NCI-H146 treated with DMSO at 0.1 percent for 48 hours (cell line): ENCODE measurements at regions not wholly inside any gene's neighbourhood (a gene's known extent, or its start where the extent isn't known, plus 50 kb on each side); places are given as distances from the start of the nearest gene placed in this dataset.

Experiments
- DNase-seq: peaks from one replicate; lab custom pipeline; 2025; ENCODE audit not compliant: unreplicated experiment; lab: John Stamatoyannopoulos, UW

DNA sequence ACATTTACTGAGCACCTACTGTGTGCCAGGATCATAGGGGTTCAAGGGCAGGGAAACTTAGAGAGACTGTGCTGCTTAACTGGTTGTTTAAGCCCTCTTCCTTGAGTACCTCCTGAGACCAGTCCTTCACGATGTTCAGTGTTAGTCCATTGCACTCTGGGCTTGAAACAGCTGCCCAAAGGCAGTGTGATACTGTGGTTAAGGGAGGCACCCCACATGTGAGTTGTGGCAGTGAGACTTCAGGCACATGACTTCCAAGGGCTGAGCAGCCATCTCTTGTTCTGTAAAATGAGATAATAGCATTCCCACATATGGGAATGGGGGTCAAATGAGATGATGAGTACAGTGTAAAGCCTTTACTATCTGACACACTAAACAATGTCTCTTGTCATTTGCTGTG, 75.1 kb downstream of the LINGO1 start:
- DNase-seq = no peak

DNA sequence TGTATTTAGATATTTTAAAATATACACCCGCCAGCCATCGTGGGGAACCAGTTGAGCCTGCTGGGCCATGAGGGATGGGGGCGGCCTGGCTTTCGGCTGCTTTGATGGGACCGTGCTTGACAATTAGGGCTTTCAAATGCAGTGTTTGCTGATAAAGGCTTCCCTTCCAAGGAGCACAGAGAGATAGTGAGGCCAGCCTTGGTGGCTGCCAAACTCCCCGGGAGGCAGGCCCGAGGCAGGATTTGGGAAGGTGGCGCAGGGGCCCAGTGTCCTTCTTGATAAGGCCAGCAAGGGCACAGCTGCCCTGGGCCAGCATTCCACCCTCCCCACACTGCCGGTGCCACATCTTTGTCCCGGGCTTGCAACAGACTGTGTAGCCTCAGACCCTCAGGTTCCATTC, 75.6 kb downstream of the LINGO1 start:
- no peak for DNase-seq

DNA sequence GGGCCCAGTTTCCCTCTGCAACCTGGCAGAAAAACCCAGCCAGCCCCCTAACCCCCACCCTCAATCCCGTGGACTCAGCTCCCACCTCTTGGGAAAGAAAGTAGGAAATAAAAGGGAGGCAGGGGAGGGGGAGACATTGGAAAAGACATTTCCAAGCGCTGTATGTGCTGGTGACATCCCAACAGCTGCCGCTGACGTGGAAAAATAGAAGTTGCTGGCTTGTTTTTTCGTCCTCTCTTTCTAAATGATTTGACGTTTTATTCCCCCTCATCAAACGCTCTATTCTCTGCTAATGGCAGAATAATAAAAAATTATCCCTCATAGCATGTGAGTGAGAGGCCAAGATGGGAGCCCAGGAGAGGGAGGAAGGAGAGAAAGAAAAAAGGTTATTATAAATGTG, 76.1 kb downstream of the LINGO1 start:
- DNase-seq = no peak

DNA sequence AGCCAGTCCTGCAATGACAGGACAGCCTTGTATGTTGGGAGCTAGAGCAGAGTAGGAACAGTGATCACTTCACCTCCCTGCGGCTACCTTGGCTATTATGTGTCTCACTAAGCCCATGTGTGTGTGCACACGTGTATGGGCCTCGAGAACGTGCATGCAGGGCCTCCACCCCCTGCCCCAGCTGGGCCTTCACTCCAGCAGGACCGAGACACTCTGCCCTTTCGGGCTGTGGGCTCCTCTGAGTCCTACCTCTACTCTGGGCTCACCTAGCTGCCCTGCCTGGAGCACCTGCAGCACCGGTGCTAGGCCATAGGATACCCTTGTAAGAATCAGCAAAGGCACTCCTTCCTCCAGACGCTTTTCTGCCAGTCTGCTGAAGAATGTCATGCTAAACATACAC, 77.5 kb downstream of the LINGO1 start:
- no peak for DNase-seq

DNA sequence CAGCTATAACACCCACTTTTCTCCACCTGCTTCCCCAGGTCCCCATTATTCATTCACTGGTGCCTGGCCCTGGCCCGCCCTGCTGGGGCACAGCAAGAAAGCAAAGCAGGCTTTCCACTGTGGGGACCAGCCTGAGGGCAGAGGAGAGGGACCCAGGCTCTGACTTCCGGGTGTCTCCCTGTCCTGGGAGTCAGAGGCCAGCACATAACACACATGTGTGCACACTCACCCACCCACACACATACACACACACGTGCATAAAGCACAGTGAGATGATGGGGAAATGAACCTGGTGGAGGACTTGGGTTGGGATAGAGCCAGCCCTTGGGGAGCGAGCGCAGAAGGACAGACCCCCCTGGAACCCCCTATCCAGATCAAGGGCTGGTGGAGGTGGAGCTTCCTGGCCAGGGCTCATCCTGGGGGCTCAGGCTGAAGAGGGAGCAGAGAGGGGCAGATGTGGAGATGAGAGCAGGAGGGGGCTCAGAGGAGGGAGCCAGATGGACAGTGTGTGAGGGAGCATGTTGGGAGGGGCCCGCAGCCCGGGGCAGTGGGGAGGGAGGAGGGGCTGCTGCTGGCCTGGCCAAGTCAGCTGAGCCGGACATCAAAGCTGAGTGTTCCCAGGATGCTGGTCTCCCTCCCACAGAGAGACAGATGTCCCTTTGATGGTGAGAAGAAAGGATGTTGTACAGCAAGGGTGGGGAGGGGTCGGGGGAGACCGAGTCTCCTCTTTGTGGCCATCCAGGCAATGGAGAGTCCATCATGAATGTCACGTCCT, 78.2 kb downstream of the LINGO1 start:
- no peak for DNase-seq

DNA sequence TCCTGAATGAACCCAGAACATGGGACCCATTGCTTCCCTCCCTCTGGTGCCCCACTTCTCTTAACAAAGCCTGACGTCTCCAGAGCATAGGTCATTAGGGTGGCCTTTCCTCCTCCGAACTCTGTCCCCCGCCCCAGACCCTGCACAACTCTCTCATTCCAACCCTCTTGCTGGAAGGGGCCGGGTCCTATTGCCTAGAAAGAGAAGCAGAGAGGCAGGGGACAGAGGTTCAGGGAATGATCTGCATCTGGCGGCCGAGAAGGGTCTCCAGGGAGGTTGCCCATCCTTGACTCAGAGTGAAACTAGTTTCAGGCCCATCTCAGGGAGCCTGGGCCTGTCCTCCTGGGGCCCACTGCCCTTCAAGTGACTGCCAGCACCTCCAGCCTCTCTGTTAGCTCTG, 79.0 kb downstream of the LINGO1 start:
- no peak for DNase-seq

DNA sequence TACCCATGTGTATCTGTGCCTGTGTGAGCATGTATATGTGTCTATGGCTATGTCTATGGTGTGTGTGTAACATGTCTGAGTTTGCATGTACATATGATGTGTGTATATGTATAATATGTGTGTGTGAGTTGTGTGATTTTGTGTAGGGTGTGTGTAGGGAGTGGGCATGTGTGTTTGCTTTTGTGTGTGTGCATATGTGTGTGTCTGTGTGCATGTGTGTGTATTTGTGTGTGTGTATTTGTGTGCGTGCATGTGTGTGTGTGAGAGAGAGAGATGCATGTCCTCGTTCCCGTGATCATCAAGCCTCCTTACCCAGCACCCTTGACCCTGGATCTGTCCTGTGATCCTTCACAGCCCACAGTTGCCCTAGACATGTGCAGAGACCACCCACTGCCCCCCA, 79.5 kb downstream of the LINGO1 start:
- no peak for DNase-seq

DNA sequence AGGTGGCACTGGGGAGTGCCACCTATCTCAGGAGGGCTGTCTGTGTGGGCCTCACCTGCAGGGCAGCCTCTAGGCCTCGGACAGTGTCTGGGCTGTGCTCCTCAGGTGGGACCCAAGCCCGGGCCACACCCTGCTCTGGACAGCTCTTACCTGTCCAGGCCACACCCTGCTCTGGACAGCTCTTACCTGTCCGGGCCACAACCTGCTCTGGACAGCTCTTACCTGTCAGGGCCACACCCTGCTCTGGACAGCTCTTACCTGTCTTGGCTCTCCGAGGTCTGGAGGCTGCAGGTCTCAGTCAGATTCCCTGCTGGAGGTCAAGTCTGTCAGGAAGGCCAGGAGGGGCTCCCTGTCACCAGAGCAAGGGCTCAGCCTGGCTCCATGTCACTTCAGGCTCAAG, 80.6 kb downstream of the LINGO1 start:
- no peak for DNase-seq

DNA sequence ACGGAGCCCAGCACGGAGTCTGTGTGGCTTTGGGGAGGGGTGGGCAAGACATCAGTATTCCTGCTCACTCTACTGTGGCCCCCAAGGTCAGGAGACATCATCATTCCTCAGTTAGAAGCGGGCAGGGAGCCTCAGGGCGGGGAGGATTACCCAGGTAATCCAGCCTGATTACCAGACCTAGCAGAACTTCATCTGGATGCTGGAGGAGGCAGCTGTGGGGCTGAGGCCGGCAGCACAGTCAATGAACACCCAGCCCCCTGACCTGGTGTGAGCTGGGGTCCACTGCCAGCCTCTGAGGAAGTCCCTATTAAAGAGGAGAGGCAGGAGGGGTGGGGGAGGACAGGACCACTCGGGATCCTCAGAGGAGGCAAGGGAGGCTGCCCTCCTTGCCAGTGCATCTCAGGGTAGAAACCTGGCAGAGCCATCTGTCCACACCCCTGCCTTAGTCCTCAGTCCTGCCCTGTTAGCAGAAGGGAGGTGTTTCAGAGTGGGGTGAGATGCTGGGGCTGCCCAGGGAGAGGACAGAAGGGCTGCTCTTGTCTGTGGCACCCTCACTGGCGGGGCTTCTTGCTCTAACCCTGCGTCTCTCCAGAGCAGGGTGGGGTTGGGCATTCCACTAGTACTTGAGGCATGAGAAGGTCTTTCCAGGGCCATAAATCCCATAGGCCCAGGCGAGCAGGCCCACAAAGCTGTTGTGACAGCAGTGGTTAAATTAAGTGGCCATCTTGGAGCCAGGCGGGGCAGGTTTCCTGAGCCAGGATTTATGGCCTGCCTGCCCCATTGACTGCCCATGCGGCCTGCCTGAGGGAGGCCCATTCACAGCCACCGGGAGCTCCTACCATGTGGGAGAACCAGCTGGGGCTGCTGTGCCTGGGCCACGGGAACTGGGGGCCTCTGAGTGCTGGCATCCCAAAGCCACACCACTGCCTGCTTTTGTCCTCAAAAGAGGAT, 82.1 kb downstream of the LINGO1 start:
- DNase-seq = no peak

DNA sequence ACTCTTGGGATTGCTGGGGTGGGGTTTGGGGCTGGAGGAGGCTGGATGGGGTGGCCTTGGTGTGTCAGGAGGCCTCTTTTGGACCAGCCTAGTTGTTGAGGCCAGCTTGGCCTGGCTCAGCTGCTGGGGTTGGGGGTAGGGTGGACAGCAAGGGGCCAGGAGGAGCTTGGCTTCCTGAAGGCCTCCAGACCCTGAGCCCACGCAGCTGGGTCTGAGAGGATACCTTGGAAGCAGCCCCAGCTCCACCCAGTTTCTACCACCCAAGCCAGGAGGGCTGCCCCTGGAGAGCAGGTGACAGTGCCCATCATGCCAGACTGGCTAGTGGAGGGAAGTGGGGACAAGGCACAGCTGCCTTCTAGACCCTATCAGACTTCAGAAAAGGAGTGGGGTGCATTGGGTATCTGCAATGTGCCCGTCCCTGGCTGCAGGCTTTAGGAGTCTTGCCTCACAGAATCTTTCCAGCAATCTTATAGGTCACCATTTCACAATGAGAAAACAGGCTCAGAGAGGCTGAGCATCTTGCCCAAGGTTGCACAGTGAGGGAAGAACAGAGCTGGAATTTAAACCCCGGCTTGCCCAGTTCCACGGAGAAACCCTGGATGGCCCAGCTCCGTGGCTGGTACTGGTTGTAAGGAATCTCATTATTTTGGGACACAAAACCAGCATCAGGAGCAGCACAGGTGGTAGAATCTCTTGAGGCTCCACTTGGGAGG, 83.0 kb downstream of the LINGO1 start:
- DNase-seq = no peak

DNA sequence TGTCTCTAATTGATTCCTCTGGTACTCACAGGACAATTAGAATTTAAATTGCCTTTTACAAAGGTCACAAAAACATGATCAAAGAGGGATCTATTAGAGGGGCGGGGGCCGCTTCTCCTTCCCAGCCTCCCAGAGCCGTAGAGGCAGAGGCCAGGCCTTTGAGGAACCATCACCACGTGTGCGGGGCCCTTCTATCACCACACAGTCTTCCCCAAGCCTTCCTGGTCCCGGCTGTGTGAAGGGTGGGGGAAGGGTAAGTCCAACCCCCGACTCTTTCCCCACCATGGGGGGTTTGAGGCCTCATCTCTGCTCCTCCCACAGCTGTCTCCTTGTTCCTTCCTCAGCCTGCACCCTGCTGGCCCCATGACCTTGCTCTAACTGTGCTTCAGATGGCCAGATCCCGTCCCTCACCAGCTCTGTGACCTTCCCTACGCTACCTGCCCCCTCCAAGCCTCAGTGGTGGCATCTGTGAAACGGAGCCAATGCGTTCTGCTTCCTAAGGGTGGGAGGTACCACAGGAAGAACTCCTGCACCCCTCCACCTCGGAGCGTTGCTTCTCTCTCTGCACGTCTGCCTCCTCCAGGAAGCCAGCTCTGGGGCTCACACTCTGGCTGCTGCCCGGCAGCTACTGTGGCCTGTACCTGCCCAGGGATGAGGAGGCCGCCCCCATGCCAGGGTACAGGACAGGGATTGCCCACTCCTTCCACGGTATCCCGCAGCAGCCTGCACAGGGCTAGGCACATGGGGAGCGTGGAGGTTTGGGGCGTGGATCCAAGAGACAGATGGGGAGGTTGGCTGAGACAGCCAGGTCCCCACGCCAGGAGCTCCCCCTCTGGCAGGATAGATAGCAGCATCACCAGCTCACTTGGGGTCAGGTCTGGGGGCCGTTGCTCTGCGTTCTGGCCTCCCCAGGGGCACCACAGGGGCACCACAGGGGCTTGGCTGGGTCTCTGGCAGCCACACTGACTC, 83.8 kb downstream of the LINGO1 start:
- no peak for DNase-seq

DNA sequence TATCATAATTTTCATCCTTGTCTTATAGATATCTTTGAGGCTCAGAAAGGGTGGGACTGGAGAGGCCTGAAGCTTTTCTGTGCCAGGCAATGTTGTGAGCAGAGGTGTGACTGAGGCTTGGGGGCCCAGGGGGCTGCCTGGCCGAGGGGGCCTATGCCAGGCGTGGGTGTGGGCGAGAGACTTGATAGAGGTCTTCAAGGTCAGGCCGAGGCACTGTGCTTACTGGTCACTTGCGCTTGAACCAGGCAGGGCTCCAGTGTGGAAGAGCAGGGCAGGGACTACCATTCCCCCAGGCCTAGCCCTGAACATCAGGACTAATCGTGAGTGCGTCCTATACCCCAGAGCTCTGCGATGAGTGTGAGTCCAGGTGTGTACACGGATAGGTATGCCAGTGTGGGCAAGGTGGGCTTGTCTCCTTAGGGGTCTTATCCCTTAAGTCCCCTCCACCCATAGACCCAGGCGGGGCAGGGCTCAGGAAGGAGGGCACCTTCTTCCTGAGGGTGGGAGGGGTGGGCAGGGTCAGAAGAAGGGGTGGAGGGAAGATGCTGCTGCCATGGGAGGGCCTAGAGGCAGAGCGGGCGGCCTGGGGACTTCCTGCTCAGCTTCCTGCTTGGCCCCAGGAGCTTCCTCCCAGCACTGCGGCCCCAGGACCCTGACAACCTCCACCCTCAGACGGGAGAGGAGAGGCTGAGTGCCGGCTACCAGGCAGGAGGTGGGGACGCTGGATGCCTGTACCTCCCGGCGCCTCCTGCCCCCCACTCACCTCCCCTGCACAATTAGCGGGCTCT, 84.7 kb downstream of the LINGO1 start:
- DNase-seq = no peak

DNA sequence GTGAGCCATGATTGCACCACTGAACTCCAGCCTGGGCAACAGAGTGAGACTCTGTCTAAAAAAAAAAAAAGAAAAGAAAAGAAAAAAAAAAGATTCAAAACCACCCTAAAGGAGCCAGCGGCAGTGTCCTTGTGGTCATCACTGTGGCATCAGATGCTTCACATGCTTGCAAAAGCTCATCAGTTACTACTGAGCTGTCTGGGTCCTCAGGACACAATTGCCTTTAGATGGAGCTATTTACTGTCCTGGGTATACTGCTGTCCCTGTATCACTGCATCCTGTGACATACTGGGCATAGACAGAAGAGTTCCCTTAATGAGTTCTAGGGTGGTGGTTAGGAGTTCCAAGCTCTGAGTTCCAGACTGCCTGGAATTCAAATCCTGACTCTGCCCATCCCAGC, 85.8 kb downstream of the LINGO1 start:
- no peak for DNase-seq

DNA sequence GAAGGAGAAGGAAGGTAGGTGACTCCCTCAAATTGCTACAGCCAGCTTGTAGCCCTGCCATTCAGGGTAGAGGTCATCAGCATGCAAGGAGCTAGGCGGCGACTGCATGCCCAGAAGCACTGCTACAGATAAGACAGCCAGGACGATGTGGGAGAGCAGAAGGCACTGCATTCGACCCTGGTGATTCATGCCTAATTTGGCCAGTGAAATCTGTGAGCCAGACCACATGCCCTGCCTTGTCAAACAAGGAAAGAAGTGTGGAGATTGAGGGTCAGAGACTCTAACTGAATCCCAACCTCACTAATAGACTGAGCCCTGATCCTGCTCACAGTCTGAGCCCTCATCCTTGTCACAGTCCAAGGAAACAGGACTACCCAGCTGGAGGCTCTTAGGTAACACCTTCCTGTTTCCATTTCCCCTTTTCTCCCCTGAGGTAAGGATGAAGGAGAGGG, 86.6 kb downstream of the LINGO1 start:
- no peak for DNase-seq

DNA sequence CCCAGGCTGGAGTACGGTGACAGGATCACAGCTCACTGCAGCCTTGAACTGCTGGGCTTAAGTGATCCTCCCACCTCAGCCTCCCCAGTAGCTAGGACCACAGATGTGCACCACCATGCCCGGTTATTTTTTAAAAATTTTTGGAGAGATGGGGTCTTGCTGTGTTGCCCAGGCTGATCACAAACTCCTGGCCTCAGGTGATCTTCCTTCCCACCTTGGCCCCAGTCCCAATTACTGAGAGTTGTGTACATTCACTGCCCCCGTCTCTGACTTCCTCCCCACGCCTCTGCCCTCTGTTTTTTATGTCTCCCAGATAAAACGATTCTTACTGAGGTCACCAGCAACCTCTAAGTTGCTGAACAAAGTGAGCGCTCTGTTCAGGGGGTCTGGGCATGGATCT, 87.7 kb downstream of the LINGO1 start:
- DNase-seq = no peak

DNA sequence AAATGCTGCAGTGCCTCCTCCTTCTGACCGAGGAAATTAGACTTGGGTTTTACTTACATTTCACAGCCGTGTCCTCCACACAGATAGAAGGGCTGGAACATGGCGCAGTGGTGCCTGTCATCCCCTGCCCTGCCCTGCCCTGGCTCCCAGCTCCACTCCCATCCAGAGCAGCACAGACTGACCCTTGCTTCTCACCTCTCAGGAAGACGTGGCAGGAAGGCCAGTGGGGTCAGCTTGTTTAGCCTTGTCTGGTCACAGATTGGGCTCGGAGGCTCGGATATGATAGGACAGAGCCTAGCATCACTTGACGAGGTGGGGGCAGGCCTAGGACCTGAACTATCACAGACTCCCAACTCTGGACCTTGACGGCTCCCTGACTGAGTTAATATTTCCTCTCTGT, 88.5 kb downstream of the LINGO1 start:
- DNase-seq = no peak

DNA sequence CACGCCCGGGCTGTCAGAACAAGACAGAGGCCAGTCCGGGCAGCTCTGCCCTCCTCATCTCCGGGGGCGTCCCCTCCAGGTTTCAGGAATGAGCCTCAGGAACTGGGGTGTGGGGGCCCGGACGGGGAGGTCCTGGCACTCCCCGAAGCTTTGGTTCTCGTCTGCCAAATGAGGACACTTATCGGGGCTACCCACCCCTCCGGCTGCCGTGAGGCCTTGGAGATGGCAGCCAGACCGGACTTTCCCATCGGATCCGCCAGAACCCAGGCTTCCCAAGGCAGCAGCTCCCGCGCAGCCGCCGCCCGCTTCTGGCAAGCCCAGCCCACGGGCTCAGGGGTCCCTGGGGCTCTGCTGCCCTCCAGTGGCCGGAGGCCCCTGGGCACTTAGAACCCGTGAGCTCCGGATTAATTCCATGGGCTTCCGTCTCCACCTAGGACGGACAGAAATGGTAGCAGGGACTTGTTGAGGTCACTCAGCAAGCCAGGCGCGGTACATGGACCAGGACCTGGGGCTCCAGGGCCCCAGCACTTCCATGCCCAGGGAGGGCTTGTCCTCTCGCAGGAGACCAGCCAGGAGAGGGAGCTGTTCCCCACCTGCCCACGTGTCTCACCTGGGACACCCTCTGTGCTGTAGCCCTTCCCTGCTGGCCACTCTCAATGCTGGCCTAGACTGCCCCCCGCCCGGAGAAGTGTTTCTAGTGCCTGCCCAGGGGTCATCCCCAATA, 89.4 kb downstream of the LINGO1 start:
- peak; percentile 41 for DNase-seq

DNA sequence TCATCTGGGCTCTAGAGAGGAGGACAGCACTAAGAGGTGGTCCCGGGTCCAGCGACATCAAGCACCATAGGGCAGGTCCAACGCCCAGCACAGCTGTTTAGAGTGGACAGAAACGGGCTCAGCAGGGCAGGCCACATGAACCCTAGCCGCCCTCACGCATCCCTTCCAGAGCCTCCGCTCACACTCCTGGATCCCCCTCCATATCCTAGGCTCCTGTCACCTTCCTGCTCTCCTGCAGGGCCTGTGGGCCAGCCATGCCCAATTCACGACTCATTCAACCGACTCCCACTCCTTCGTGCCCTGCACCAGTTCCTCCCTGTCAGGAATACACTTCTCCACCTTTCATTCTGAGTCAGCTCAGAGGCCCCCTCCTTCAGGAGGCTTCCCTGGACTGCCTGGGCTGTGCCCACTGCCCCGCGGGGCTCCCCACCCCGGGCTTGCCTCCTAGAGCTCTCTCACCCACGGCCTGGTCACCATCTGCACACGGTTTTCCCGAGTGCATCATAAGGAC, 90.2 kb downstream of the LINGO1 start:
- no peak for DNase-seq
